SK-N-SH (cell line): ENCODE measurements at regions not wholly inside any gene's neighbourhood (a gene's known extent, or its start where the extent isn't known, plus 50 kb on each side); places are given as distances from the start of the nearest gene placed in this dataset.

Experiments
- CHD2 ChIP-seq: fragments of 150-350 bp; IDR thresholded peaks from 2 replicates; pipeline ENCODE4 v1.6.1; 2018; ENCODE audit warnings: low read length; ENCODE audit not compliant: partially characterized antibody
- EP300 ChIP-seq, 2 experiments: IDR thresholded peaks; 2 replicates each; pipeline versions ENCODE4 v1.4.0 to v1.6.1; 2012; ENCODE audit warnings: borderline replicate concordance in 1 of 2, low read depth in 1 of 2, low read length in 1 of 2
- EZH2phosphoT487 ChIP-seq: fragments of 200-600 bp; sonication (generic); IDR thresholded peaks from 2 replicates; pipeline ENCODE4 v1.6.1; 2017; ENCODE audit warnings: low read depth, mixed run types, mild to moderate bottlenecking, antibody characterized with exemption, moderate library complexity, borderline replicate concordance
- FOXM1 ChIP-seq: IDR thresholded peaks from 2 replicates; pipeline ENCODE4 v1.4.0; 2012; ENCODE audit warnings: low read depth, mild to moderate bottlenecking
- JUND ChIP-seq: IDR thresholded peaks from 2 replicates; pipeline ENCODE4 v1.4.0; 2012
- MXI1 ChIP-seq: IDR thresholded peaks from 2 replicates; pipeline ENCODE4 v1.6.1; 2012; ENCODE audit warnings: mild to moderate bottlenecking, low read depth, low read length, improper control_type of control experiment
- POLR2AphosphoS5 ChIP-seq: IDR thresholded peaks from 2 replicates; pipeline ENCODE4 v1.6.1; 2012; ENCODE audit warnings: low read depth, low read length
- RXRA ChIP-seq: IDR thresholded peaks from 2 replicates; pipeline ENCODE4 v1.4.0; 2012; ENCODE audit warnings: low read depth, mild to moderate bottlenecking, borderline replicate concordance
- SIN3A ChIP-seq: IDR thresholded peaks from 2 replicates; pipeline ENCODE4 v1.6.1; 2012; ENCODE audit warnings: low read depth, mild to moderate bottlenecking, low read length, moderate library complexity, borderline replicate concordance
- TCF12 ChIP-seq: IDR thresholded peaks from 2 replicates; pipeline ENCODE4 v1.4.0; 2012
- TF ChIP-seq, protein P1 (sequence below): fragments of 200-600 bp; sonication (generic); IDR thresholded peaks from 2 replicates; pipeline ENCODE4 v1.6.1; 2017; ENCODE audit warnings: antibody characterized with exemption, mild to moderate bottlenecking, moderate library complexity
- TF ChIP-seq, protein P2 (sequence below): fragments of 150-350 bp; IDR thresholded peaks from 2 replicates; pipeline ENCODE4 v1.6.1; 2017; ENCODE audit warnings: antibody characterized with exemption, low read length, low read depth, borderline replicate concordance
- TF ChIP-seq, protein P3 (sequence below): IDR thresholded peaks from 2 replicates; pipeline ENCODE4 v1.6.1; 2012; ENCODE audit warnings: mild to moderate bottlenecking, low read depth, low read length, moderate library complexity
- TF ChIP-seq, protein P4 (sequence below): IDR thresholded peaks from 2 replicates; pipeline ENCODE4 v1.4.0; 2012; ENCODE audit warnings: low read depth

DNA sequence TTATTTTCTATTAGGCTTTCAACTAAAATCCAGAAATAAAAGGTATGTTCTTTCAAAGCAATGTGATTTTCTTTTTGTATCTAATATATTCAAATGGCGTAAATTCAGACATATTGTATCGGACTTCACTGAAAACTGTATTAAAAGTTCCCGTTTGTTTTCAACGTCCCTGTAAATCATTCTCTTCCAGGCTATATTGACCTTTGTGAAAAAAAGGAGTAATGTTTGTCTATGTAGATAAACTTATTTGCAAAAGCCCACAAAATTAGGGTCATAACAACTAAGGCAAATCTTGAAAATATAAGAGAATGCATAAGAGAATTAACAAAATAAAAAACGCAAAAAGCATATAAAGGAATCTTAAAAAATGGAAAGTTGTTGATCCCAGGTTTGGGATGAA is 1492.4 kb downstream of the AACS start:
- TF ChIP-seq EP300 (IDR thresholded peaks at IDR 0.05; ENCODE audit: borderline replicate concordance in 1 of 2, low read depth in 1 of 2, low read length in 1 of 2): no peak
- no peak for TF ChIP-seq EZH2phosphoT487
- TF ChIP-seq, protein P1, sequence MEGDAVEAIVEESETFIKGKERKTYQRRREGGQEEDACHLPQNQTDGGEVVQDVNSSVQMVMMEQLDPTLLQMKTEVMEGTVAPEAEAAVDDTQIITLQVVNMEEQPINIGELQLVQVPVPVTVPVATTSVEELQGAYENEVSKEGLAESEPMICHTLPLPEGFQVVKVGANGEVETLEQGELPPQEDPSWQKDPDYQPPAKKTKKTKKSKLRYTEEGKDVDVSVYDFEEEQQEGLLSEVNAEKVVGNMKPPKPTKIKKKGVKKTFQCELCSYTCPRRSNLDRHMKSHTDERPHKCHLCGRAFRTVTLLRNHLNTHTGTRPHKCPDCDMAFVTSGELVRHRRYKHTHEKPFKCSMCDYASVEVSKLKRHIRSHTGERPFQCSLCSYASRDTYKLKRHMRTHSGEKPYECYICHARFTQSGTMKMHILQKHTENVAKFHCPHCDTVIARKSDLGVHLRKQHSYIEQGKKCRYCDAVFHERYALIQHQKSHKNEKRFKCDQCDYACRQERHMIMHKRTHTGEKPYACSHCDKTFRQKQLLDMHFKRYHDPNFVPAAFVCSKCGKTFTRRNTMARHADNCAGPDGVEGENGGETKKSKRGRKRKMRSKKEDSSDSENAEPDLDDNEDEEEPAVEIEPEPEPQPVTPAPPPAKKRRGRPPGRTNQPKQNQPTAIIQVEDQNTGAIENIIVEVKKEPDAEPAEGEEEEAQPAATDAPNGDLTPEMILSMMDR: no peak
- TF ChIP-seq FOXM1: no peak
- TF ChIP-seq, protein P2, sequence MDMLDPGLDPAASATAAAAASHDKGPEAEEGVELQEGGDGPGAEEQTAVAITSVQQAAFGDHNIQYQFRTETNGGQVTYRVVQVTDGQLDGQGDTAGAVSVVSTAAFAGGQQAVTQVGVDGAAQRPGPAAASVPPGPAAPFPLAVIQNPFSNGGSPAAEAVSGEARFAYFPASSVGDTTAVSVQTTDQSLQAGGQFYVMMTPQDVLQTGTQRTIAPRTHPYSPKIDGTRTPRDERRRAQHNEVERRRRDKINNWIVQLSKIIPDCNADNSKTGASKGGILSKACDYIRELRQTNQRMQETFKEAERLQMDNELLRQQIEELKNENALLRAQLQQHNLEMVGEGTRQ: no peak
- TF ChIP-seq, protein P3, sequence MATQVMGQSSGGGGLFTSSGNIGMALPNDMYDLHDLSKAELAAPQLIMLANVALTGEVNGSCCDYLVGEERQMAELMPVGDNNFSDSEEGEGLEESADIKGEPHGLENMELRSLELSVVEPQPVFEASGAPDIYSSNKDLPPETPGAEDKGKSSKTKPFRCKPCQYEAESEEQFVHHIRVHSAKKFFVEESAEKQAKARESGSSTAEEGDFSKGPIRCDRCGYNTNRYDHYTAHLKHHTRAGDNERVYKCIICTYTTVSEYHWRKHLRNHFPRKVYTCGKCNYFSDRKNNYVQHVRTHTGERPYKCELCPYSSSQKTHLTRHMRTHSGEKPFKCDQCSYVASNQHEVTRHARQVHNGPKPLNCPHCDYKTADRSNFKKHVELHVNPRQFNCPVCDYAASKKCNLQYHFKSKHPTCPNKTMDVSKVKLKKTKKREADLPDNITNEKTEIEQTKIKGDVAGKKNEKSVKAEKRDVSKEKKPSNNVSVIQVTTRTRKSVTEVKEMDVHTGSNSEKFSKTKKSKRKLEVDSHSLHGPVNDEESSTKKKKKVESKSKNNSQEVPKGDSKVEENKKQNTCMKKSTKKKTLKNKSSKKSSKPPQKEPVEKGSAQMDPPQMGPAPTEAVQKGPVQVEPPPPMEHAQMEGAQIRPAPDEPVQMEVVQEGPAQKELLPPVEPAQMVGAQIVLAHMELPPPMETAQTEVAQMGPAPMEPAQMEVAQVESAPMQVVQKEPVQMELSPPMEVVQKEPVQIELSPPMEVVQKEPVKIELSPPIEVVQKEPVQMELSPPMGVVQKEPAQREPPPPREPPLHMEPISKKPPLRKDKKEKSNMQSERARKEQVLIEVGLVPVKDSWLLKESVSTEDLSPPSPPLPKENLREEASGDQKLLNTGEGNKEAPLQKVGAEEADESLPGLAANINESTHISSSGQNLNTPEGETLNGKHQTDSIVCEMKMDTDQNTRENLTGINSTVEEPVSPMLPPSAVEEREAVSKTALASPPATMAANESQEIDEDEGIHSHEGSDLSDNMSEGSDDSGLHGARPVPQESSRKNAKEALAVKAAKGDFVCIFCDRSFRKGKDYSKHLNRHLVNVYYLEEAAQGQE: no peak
- no peak for TF ChIP-seq RXRA
- no peak for TF ChIP-seq CHD2
- no peak for TF ChIP-seq TCF12
- no peak for TF ChIP-seq SIN3A
- TF ChIP-seq POLR2AphosphoS5: no peak
- TF ChIP-seq, protein P4, sequence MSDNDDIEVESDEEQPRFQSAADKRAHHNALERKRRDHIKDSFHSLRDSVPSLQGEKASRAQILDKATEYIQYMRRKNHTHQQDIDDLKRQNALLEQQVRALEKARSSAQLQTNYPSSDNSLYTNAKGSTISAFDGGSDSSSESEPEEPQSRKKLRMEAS: no peak
- no peak for TF ChIP-seq JUND
- no peak for TF ChIP-seq MXI1
